ENCODE measurements at regions not wholly inside any gene's neighbourhood (a gene's known extent, or its start where the extent isn't known, plus 50 kb on each side); places are given as distances from the start of the nearest gene placed in this dataset.
A peak's percentile ranks its signal among the peaks of the same experiment; 100 is the strongest.

DNA sequence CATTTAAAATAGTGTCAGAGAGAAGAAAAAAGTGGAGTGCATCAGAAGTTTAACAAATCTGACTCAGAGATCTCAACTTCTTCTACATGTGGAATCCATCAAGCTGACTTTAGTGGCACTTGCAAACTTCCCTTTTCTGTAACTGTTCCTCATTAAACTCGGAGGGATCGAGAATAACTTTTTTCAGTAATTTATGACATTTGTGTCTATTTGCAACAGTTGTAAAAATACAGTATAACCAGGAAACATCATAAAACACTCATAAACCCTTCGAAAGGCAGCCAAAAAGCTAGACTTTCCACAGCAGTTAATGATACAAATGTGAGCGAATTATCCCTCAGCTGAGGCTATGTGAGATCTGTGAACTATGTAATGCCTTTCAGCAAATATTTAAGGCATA is 1936.8 kb upstream of the SEL1L start:
- DNase-seq (ENCODE audit: low read depth): peak; percentile 3
- no peak overlapping the region for H3K4me3 ChIP-seq (ENCODE audit: control insufficient read depth, low read depth, low read length)
- TF ChIP-seq, protein P1, sequence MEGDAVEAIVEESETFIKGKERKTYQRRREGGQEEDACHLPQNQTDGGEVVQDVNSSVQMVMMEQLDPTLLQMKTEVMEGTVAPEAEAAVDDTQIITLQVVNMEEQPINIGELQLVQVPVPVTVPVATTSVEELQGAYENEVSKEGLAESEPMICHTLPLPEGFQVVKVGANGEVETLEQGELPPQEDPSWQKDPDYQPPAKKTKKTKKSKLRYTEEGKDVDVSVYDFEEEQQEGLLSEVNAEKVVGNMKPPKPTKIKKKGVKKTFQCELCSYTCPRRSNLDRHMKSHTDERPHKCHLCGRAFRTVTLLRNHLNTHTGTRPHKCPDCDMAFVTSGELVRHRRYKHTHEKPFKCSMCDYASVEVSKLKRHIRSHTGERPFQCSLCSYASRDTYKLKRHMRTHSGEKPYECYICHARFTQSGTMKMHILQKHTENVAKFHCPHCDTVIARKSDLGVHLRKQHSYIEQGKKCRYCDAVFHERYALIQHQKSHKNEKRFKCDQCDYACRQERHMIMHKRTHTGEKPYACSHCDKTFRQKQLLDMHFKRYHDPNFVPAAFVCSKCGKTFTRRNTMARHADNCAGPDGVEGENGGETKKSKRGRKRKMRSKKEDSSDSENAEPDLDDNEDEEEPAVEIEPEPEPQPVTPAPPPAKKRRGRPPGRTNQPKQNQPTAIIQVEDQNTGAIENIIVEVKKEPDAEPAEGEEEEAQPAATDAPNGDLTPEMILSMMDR (IDR thresholded peaks at IDR 0.05; ENCODE audit: control insufficient read depth, insufficient read depth, low read depth, low read length, missing control alignments): no peak

DNA sequence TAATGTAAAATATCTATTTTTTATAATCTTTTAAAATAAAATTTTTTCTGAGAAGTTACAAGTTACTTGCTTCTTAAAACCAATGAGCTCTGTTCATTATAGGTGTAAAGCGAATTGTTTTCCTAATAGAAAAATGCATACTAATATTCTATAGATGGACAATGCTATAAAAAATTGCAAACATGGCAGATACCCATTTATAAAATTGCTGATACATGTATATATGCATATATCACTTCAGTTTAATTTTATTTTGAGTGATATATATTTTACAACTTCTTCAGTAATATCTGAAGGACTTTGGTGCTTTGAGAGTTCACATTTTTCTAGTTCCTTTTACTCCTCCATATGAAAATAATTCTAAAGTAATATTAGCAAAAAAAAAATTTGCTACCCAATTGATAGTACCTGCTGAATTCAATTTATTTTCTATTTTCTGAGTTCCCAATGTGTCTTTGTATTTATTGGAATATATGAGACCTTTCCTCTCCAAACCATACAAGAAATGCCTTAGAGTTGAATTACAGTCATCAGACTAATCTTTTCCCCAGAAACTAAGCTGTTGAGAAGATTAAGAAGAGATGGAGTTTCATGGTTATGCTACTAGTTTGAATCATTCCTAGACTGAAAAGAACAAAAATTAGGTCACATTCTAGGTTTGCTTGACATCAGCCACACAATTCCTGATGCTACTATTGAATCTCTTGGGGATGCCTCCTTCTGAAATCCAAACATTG is 1937.5 kb upstream of the SEL1L start:
- no peak overlapping the region for H3K4me3 ChIP-seq (ENCODE audit: control insufficient read depth, low read depth, low read length)
- no peak for DNase-seq (ENCODE audit: low read depth)
- TF ChIP-seq, protein P1 (IDR thresholded peaks at IDR 0.05; ENCODE audit: control insufficient read depth, insufficient read depth, low read depth, low read length, missing control alignments): no peak

DNA sequence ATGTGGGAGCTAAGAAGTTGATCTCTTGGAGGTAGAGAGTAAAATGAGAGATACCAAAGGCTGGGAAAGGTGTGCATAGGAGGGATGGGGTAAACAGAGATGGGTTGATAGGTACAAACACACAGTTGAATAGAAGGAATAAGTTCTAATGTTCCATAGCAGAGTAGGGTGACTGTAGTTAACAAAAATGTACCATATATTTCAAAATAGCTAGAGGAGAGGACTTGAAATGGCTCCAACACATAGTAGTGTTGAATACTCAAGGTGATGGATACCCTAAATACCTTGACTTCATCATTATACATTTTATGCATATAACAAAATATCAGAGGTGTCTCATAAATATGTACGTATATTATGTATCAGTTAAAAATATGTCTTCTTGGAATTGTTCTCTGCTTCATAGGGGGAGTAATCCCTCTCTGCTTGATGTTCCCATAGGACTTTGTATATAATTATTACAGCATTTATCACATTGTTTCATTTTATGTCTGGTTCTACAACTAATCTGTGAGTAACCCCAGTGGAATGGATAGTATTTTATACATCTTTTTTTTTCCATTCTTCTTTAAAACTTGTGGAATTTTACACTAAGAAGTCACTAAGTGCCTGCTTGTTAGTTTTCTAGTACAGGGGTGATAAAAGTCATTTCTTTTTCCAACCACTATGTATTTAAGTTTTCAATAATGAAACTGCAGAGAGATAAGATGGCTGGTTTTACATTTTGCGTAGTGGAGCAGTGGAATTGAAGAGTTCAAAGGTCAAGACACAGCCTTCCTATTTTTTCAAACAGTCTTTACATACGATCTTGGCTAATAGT is 1940.0 kb upstream of the SEL1L start:
- H3K4me3 ChIP-seq (ENCODE audit: control insufficient read depth, low read depth, low read length): no peak overlapping the region
- TF ChIP-seq, protein P1 (IDR thresholded peaks at IDR 0.05; ENCODE audit: control insufficient read depth, insufficient read depth, low read depth, low read length, missing control alignments): no peak
- no peak for DNase-seq (ENCODE audit: low read depth)

DNA sequence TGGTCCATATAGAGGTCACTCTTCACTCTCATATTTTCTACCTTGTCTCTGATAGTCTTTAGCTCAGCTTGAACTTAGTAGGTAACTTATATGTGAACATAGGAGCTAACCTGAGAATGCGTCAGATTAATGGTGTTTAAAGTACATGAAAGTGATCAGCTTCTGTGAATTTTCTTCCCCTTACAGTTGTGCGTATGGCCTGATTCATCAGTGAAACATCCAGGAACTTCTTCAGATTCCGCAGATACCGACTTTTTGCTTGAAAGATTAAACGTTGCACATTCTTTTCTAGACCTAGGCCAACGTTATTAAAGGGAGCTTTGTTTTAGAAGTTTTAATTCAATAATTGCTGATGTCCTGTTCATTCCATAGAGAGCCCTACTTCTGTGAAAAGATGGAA is 1945.1 kb upstream of the SEL1L start:
- no peak for DNase-seq (ENCODE audit: low read depth)

DNA sequence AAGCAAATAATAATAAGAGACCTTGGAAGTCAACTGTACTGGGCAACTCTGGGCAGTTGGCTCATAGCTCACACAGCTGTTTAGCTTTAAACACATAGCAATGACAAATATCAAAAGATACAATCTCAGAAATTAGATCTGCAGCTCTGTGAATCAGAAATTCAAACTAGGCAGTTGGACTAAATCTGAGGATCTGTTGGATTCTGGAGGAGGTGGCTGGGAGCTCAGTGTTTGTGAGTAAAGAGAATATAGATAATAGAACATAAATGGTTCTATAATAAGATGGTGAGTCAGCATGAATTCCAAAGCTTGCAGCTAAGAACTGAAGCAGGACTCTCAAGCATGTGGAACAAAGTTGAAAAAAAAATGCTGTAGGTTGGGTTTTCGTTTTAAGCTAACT is 1949.4 kb upstream of the SEL1L start:
- TF ChIP-seq, protein P1 (IDR thresholded peaks at IDR 0.05; ENCODE audit: control insufficient read depth, insufficient read depth, low read depth, low read length, missing control alignments): no peak
- DNase-seq (ENCODE audit: low read depth): no peak
- no peak overlapping the region for H3K4me3 ChIP-seq (ENCODE audit: control insufficient read depth, low read depth, low read length)

More for the DNA sequence above, 1945.1 kb upstream of the SEL1L start:
- TF ChIP-seq, protein P1 (IDR thresholded peaks at IDR 0.05; ENCODE audit: control insufficient read depth, insufficient read depth, low read depth, low read length, missing control alignments): no peak
- H3K4me3 ChIP-seq (ENCODE audit: control insufficient read depth, low read depth, low read length): no peak overlapping the region

DNA sequence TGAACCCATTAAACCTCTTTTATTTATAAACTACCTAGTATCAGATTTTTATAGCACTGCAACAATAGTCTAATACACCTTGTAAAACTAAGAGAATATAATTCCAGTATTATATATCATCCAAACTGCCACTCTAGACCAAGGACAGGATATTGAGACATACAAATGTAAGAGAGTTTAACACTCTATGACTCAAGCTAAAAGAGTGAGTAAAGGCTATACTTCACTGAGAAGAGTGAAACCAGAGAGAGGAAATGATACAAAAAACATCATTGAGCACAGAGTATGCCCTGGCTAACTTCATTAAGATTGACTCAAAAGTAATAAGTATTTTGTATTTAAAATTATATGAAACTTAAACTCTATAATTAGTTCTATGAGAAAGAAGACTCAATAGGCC is 1951.9 kb upstream of the SEL1L start:
- TF ChIP-seq, protein P1 (IDR thresholded peaks at IDR 0.05; ENCODE audit: control insufficient read depth, insufficient read depth, low read depth, low read length, missing control alignments): no peak
- no peak overlapping the region for H3K4me3 ChIP-seq (ENCODE audit: control insufficient read depth, low read depth, low read length)
- no peak for DNase-seq (ENCODE audit: low read depth)
